Renal cortex interstitium (tissue), 11 donors: ENCODE measurements at regions not wholly inside any gene's neighbourhood (a gene's known extent, or its start where the extent isn't known, plus 50 kb on each side); places are given as distances from the start of the nearest gene placed in this dataset.
"Not testable (repeated sequence)": the region's sequence is repeated elsewhere in the genome, so short reads cannot be mapped to it uniquely, and the experiment has no call there.

Experiments
- DNase-seq, 11 donors: peaks; one replicate each; pipeline ENCODE4 v3.0.0-alpha.2; 2013; ENCODE audit warnings: low read depth in 9 of 11, low spot score in 4 of 11; ENCODE audit errors: extremely low read depth in 1 of 11

- no peak for DNase-seq
Measured at GRCh38 chr1:194512345-194512744, 1325.9 kb upstream of the B3GALT2 start.

DNA sequence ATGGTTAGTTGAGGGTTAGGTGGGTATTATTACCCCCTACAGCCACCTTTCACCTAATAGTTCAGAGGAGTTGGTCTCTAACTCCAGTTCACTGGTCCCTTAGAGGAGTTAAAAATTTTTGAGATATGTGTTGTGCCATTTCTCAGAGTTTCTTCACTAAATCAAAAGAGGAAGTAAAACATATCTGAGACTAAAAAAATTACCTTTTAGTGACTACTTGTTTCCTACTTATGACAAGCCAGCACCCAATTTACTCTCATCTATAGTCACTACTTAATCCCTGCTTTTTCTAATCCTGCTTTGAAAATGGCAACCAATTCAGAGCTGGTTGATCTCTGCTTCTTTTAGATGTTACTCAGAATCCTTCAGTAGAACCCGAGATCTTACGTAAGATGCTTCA is 1316.8 kb upstream of the B3GALT2 start:
- DNase-seq = no peak

DNA sequence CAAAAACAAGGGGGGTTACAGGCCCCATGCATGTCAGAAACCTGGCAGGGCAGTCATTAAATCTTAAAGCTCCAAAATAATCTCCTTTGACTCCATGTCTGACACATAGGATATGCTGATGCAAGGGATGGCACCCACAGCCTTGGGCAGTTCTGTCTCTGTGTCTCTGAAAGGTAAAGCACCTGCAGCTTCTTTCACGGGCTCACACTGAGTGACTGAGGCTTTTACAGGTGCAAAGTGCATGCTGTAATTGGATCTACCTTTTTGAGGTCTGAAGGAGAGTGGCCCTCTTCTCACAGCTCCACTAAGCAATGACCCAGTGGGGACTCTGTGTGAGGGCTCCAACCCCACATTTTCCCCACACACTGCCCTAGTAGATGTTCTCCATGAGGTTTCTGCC is 1309.0 kb upstream of the B3GALT2 start:
- no peak for DNase-seq

- DNase-seq = no peak
Measured at GRCh38 chr1:194487172-194487571, 1300.8 kb upstream of the B3GALT2 start.

DNA sequence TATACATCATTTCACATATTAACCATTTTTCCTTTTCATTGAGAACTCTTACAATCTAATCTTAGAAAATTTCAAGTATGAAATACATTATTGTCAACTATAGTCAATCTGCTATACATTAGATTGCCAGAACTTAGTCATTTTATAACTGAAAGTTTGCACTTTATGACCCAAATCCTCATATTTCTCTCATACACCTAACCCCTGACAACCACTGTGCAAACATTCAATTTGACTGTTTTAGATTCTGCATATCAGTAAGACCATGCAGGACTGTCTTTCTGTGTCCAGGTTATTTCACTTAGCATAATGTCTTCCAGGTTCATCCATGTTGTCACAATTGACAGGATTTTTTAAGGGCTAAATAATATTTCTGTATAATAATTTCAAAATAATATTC is 1299.0 kb upstream of the B3GALT2 start:
- DNase-seq = no peak

- no peak for DNase-seq
Measured at GRCh38 chr1:194478731-194479130, 1292.3 kb upstream of the B3GALT2 start.

DNA sequence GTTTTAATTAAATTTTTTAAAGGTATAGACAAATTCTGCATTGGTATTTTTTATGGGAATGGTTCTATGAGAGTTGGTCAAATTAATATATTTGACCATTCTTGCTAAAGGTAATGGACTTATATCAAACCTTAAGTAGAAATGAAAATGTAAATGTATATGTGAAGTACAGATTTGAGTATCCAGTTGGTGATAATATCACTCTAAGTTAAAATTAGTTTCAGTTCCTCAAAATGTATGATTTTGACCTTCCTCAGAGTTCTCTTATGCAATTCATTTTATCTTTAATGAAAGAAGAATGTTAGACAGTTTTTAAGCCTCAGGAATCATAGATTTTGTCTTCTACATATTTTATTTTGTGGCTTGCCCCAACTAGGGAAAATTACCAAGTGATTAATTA is 1291.5 kb upstream of the B3GALT2 start:
- no peak for DNase-seq

DNA sequence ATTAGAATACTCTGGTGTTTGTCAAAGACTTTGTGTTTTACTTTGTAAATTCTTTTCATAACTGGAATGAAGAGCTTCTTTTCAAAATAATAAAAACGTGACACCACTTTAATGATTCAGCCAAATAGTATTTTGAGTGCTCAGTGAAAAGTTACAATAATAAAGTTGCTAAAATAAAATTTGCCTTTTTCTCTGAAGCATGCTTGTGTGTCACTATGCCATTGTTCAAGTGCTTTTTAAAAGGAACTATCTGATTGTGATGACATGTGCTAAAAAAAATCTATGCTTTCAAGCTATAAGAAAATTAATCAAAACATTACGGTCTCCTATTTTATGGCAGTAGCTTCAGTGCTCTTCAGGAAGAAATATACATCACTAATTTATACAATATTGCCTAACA is 1290.5 kb upstream of the B3GALT2 start:
- no peak for DNase-seq

GRCh38 chr1:194476351-194476750 is 1289.9 kb upstream of the B3GALT2 start:
- DNase-seq = peak in 1 of 11 donors; percentile 3

GRCh38 chr1:194474701-194475100 is 1288.3 kb upstream of the B3GALT2 start:
- no peak for DNase-seq

- DNase-seq = no peak
Measured at GRCh38 chr1:194473766-194474165, 1287.4 kb upstream of the B3GALT2 start.

DNA sequence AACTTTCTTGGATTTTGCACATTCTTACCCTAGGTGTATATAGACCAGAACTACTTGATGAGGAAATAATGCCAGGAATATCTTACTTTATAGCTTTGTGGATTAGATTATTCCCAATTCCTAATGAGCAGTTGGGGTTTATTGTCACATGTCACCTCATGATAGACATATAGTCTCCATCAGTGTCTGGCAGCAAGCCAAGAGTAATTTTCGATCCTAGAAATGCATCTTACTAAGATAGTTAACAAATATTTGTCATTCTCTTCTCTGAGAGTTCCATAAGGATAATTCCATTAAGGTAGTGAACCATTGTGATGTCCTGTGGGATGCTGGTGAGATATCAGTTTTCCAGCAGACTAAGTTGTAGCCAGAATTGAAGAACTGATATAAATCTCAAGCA is 1282.9 kb upstream of the B3GALT2 start:
- DNase-seq = no peak

- DNase-seq = no peak
Measured at GRCh38 chr1:194466706-194467105, 1280.3 kb upstream of the B3GALT2 start.

DNA sequence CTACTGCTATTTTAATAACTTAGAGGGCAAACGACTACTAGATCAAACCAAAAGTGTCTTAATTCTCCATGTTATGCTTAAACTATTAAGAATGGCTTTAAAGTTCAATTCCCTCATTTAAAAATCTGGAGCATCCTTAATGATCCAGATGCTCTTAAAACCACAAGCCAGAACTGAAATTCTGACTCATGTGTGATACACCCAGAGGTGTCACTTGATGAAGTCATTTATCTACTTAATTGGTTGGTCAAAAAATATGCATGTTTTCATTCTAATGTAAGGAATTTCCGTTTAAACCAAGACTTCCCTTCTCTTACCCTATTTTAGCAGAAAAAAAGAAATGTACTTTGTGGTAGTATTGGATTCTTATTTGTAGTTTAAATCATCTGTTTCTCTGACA is 1261.2 kb upstream of the B3GALT2 start:
- DNase-seq = no peak

DNA sequence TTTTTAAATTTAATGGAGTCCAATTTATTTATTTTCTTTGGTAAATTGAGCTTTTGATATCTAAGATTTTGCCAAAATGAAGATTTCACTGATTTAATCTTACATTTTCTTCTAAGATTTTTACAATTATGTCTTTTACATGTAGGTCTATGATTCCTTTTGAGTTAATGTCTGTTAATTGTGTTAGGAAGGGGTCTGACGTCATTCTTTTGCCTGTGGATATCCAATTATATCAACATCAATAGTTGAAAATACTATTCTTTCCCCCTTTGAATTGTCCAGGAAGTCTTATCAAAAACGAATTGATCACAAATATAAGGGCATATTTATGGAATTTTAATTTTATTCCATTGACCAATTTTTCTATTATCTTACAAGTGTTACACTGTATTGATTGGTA is 1258.8 kb upstream of the B3GALT2 start:
- no peak for DNase-seq

DNA sequence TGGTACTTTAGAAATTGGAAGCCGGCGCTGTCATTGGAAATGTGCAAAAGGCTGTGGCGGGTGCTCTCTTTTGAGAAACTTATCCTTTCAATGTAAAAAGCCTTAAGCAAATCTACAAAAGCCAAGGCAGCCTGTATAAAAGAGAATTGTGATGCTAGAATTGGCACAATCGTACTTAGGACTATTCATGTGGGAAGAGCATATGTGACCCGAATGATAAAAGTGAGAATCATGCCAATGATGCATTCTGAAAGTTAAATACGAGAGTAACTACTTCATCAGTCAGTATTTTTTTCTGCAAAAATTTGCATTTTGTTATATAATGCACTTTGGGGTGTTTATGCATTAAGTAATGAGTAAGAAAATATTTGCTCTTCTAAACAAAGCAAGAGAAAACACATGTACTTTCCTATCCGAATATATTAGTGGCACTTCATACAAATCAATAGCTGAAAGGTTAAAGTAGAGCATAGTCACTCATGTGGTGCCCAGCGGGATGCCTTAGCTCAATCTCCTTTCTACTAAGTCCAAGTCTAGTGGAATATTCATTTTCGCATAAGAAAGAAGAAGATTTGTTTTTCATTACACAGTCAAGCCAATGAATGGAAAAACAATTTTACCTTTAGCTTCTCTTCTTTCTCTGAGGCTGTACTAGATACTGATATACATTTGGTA is 1256.6 kb upstream of the B3GALT2 start:
- DNase-seq = no peak

GRCh38 chr1:194437135-194437534 is 1250.7 kb upstream of the B3GALT2 start:
- DNase-seq = no peak

GRCh38 chr1:194431121-194431520 is 1244.7 kb upstream of the B3GALT2 start:
- no peak for DNase-seq

GRCh38 chr1:194420706-194421105 is 1234.3 kb upstream of the B3GALT2 start:
- DNase-seq = no peak

DNA sequence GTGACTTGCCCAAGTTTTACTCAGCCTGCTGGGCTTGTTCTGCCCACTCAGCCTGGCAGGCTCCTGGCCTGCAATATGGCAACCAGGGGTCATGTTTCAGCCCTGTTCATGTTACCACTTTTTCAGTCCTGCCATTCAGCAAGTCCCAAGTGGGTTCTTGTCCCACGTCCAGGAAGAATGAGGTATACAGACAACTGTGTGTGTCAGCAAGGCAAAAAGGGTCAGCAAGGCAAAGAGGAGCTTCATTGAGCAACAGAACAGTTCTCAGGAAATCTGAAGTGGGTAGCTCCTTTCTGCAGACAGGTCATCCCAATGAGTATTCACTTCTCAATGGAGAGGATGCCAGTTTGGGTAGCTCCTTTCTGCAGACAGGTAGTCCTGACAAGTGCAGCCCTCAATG is 1233.3 kb upstream of the B3GALT2 start:
- no peak for DNase-seq

- no peak for DNase-seq
Measured at GRCh38 chr1:194410756-194411155, 1224.3 kb upstream of the B3GALT2 start.

- DNase-seq = not testable (repeated sequence)
Measured at GRCh38 chr1:194407238-194407637, 1220.8 kb upstream of the B3GALT2 start.
